HG03565 (cell line): ENCODE measurements at regions not wholly inside any gene's neighbourhood (a gene's known extent, or its start where the extent isn't known, plus 50 kb on each side); places are given as distances from the start of the nearest gene placed in this dataset.
"Not testable (repeated sequence)": the region's sequence is repeated elsewhere in the genome, so short reads cannot be mapped to it uniquely, and the experiment has no call there.

Experiments
- ATAC-seq: cut with Tn5 transposase; IDR thresholded peaks from one replicate; pipeline ENCODE4 v1.9.1; 2021; ENCODE audit warnings: mild to moderate bottlenecking, moderate library complexity; ENCODE audit not compliant: unreplicated experiment

GRCh38 chr20:56689318-56689717 lies 60.2 kb downstream of the TFAP2C start:
- ATAC-seq, result no peak

GRCh38 chr20:56689852-56690485 lies 60.9 kb downstream of the TFAP2C start:
- ATAC-seq, result no peak

GRCh38 chr20:56690531-56691175 lies 61.5 kb downstream of the TFAP2C start:
- ATAC-seq, result no peak

DNA sequence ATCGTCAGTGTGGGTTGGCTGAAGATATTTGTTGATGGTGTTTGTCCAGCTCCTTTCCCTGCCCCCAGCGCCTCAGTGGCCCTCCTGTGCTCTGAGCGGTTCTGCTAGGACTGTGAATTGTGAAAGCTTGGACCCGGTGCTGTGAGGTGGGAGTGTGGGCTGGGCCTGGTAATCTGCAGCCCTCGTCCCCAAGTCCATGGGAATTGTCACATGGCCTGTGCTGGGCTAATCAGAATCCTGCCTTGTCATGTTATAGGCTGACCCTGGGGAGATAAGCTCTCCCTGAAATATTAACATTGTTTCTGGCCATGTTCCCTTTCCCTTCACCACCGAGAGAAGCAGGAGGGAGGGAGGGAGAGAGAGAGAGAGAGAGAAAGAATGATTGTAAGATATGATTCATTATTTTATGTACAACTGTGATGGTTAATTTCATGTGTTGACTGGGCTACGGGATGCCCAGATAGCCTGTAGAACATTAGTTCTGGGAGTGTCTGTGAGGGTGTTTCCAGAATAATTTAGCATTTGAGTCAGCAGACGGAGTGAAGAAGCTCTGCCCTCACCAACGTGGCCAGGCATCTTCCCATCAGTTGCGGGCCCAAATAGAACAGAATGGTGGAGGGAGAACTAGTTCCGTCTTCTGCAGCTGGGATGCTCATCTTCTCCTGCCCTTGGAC lies 62.4 kb downstream of the TFAP2C start:
- no peak for ATAC-seq

DNA sequence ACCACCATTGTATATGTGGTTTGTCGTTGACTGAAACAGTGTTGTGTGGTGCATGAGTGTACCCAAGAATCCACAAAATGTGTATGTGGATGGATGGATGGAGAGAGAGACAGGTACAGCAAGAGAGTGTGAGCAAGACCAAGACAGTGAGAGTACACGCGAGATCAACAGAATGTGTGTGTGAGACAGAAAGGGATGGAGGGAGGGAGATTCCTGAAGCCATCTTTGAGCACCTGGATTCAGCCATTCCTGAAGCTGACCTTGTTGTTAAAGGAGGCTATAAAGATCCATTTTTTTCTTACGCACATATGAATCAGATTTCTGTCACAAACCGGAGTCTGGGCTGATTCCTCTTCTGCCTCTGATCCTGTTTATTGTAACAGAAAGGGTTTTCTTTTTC lies 64.1 kb downstream of the TFAP2C start:
- no peak for ATAC-seq

DNA sequence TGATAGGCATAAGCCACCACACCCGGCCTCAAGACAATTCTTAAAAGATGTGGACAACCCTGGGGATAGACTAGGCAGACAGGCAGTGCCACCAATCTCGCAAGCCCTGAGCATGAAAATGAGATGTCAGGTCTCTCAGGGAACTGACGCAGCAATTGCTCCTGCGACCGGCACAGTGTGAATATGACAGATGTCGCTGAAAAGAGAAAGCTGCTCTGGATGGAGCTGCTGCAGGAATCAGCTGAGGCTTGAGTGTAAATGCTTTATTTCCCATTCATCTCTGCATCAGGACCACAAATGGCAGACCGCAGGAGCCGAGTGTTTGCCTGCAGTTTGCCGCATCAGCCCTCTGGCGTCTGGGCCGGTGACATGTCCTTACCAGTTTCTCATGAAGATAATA lies 68.4 kb downstream of the TFAP2C start:
- no peak for ATAC-seq

GRCh38 chr20:56698297-56698696 lies 69.2 kb downstream of the TFAP2C start:
- ATAC-seq, result no peak

GRCh38 chr20:56698749-56699148 lies 69.6 kb downstream of the TFAP2C start:
- ATAC-seq, result no peak

DNA sequence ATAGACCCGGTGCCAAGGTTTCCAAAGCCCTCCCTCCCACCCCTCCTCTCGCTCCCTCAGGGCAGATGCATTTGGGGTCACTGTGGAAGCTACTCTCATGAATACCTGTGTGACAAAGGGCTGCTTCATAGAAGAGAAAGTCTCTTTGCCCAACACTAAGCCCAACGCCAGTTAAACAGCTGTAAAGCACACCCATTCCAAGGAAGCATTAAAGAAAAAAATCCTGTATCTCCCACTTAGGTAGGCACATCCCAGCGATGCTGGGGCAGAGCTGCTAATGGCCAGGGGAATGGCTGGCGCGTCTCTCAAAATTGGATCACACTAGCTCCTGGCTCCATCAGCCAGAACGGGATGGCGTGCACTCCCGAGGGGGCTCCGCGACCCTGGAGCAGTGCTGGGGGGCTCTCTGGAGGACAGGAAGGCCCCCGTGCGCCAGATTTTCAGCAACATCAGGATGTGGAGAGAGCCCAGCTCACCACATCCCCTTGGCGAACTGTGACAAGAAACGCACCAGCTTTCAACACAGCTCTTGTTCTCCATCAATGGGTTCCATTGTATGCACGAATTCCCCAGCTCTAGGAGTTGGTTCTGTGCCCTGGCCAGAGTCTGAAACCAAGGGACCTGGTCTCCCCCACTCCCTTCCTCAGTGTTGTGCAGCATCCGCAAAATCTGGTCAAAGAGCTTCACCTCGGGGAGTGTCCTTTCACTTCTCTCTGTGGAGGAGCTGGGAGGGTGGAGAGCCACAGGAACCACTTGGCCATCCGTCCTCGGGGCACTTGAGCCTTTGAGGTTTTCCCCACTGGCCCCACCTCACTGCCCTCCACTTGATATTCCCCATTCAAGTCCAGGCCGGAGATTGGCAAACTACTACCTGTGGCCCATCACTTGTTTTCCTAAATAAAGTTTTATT lies 74.1 kb downstream of the TFAP2C start:
- ATAC-seq, result no peak

- no peak for ATAC-seq
Measured at GRCh38 chr20:56706867-56707360, 77.8 kb downstream of the TFAP2C start.

- no peak for ATAC-seq
Measured at GRCh38 chr20:56708991-56709390, 79.9 kb downstream of the TFAP2C start.

DNA sequence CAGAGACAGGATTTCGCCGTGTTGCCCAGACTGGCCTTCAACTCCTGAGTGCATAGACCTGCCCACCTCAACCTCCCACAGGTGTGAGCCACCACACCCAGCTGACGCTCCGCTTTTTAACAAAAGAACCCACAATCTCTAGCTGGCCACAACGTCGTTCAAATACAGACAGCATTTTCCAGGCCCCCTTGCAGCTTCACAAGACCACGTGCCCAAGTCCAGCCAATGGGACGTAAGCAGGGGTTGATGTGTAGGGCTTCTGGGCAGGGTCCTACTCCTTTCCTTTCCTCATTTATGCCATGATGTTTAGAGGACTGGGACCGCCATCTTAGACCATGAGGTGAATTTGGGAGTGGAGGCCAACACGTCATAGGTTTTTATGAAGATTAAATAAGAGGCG lies 81.0 kb downstream of the TFAP2C start:
- no peak for ATAC-seq

- not testable (repeated sequence) for ATAC-seq
Measured at GRCh38 chr20:56710577-56710976, 81.5 kb downstream of the TFAP2C start.

DNA sequence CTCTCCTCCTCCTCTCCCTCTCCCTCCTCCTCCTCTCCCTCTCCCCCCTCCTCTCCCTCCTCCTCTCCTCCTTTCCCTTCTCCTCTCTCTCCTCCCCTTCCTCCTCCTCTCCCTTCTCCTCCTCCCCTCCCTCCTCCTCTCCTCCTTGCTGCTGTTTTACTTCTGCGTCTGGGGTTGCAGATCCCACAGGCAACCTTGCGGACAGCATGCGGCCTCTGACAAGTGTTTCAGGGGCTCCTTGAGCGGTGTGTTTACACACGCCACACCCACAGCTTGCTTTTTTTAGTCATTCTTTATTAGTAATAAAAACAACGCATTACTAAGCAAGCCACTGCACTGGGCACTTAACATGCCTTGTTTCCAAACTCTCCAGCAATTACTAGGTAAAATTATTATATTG lies 81.9 kb downstream of the TFAP2C start:
- no peak for ATAC-seq

DNA sequence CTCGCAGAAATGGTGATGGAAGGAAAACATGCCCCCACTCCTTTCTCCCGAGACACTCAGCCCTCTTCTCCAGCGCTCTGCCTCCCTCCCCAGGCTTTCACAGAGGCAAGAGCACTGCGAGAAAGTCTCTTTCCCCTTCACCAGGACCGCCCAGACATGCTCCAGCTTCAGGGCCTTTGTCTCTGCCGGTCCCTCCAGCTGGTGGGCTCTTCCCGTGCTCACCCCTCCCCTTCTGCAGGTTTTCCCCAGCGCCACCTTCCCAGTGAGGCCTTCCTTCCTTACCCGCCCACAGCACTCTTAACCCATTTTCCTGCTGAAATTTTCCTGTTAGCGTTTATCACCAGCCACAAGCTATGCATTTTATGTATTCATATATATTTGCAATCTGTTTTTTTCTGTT lies 86.2 kb downstream of the TFAP2C start:
- no peak for ATAC-seq

- no peak for ATAC-seq
Measured at GRCh38 chr20:56715902-56716519, 86.9 kb downstream of the TFAP2C start.

DNA sequence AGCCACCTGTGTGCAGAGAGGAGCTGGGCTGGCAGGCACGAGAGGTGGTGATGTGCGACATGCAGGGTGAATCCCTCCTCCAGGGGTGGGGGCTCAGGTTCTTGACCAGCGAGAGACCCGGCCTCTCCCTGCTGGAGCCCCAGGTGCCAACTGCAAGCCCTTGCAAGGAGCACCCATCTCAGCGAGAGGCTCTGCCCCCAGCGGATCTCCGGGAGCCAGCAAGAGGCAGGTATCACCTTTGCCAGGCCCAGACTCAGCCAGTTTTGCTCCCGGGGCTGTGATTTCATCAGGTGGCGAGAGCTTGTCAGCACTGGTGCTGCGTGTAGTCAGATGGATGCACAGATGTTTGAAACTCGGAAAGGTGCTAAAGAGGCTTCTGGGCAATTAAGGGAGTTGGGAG lies 87.7 kb downstream of the TFAP2C start:
- ATAC-seq, result no peak

DNA sequence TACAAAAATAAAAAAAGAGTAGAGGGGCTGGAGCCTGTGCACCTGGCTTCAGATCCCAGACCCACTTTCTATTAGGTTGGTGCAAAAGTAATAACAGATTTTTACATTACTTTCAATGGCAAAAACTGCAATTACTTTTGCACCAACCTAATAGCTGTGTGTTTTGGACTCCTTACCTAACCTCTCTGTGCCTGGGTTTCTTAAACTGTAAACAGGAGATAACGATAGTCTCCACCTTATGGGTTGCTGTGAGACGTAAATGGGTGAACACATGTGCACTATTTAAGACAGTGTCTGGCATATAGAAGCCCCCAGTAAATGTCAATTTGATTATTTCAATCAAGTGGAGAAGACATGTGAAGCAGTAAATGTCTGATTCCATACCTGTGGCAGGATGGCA lies 89.7 kb downstream of the TFAP2C start:
- ATAC-seq, result no peak

GRCh38 chr20:56720620-56721213 lies 91.6 kb downstream of the TFAP2C start:
- no peak for ATAC-seq

DNA sequence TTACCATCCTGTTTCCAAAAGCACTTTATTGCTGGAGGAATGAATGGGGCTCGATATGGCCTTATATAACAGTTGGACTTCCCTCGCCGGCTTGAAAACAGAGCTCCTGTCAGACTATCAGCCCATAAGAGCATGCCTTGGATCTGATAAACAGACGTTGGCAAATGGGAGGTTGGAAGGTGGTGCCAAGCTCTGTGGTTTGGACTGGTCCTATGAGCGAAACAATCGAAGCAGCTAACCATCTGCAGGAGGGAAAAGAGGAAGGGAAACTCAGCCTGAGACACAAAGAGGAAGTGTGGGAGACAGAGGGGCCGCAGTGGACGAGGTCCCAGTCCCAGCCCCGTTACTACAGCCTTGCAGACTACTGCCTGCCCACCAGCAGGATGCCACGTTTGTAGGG lies 92.9 kb downstream of the TFAP2C start:
- ATAC-seq, result no peak
